ENCODE measurements at regions not wholly inside any gene's neighbourhood (a gene's known extent, or its start where the extent isn't known, plus 50 kb on each side); places are given as distances from the start of the nearest gene placed in this dataset.

- Histone ChIP-seq H3K4me3 (ENCODE audit: low read depth, low read length, poor library complexity, severe bottlenecking) (no peak overlapping the region), H3K79me2 (ENCODE audit: insufficient read depth, low read depth, low read length) (no peaks in the 10 kb centered on the region), H3K36me3 (ENCODE audit: insufficient read depth, low read length) (no peaks in the 10 kb centered on the region), H3K9me3 (ENCODE audit: low read length) (no peaks in the 10 kb centered on the region), H3K9me2 (ENCODE audit: insufficient read depth, low read length) (no peaks in the 10 kb centered on the region), H4K20me1 (ENCODE audit: insufficient read depth, low read length) (no peaks in the 10 kb centered on the region), H3K4me2 (ENCODE audit: low read length) (no peak overlapping the region), H3K27ac (ENCODE audit: low read depth, low read length, poor library complexity, severe bottlenecking) (no peak overlapping the region), H3K4me1 (ENCODE audit: insufficient read depth, low read length, poor library complexity, severe bottlenecking) (no peaks in the 10 kb centered on the region), H2AFZ (ENCODE audit: low read length) (no peak overlapping the region)
- BruUV-seq (replicated peaks), result no TSS peak
- DNase-seq (ENCODE audit: low spot score), result no peak
- ChIA-PET CTCF (ENCODE audit: unreplicated experiment) (no interaction called here), POLR2A (interaction anchor here (1.0 kb wide), 1 partner anchor 10 kb away, joined by 3 read pairs; no protein-coding TSS in a partner anchor)
- intact Hi-C loops (cut with micrococcal nuclease; ENCODE audit: unreplicated experiment), result no loop called here
- no peak for TF ChIP-seq CTCF (conservative IDR thresholded peaks at IDR 0.05; ENCODE audit: low read length)
- TF ChIP-seq EZH2phosphoT487 (IDR thresholded peaks at IDR 0.05; ENCODE audit: borderline replicate concordance, low read depth, low read length), result no peak
Measured at GRCh38 chr4:64960516-64960915, 551.3 kb upstream of the TECRL start.

DNA sequence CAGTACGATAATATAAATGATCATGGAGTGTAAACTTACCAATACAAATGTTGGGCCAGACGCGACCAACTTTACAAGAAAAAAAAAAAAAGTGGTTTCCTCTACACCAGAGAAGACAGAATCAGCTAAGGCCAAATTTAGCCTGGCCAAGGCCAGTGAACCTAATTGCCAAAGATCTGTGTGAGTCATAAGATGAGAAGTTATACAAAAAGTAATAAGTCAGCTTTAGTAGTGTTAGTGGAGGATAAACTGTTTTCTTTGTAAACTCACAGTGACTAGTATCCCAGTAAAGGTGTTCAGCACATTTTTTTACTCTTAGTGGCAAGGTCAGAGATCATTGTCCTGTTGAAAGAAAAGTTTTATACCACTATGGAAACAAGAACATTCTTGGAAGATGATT is 531.4 kb upstream of the TECRL start:
- Histone ChIP-seq H3K4me2 (ENCODE audit: low read length) (no peak overlapping the region), H4K20me1 (ENCODE audit: insufficient read depth, low read length) (no peaks in the 10 kb centered on the region), H3K27ac (ENCODE audit: low read depth, low read length, poor library complexity, severe bottlenecking) (no peak overlapping the region), H3K79me2 (ENCODE audit: insufficient read depth, low read depth, low read length) (no peaks in the 10 kb centered on the region), H3K9me2 (ENCODE audit: insufficient read depth, low read length) (no peaks in the 10 kb centered on the region), H3K4me3 (ENCODE audit: low read depth, low read length, poor library complexity, severe bottlenecking) (no peak overlapping the region), H3K4me1 (ENCODE audit: insufficient read depth, low read length, poor library complexity, severe bottlenecking) (no peaks in the 10 kb centered on the region), H3K9me3 (ENCODE audit: low read length) (no peaks in the 10 kb centered on the region), H2AFZ (ENCODE audit: low read length) (no peak overlapping the region), H3K36me3 (ENCODE audit: insufficient read depth, low read length) (no peaks in the 10 kb centered on the region)
- TF ChIP-seq CTCF (conservative IDR thresholded peaks at IDR 0.05; ENCODE audit: low read length), result no peak
- no peak for TF ChIP-seq EZH2phosphoT487 (IDR thresholded peaks at IDR 0.05; ENCODE audit: borderline replicate concordance, low read depth, low read length)
- BruUV-seq (replicated peaks), result no TSS peak
- POLR2A ChIA-PET, result interaction anchor here (0.7 kb wide), 1 partner anchor 102 kb away, joined by 3 read pairs; no protein-coding TSS in a partner anchor
- intact Hi-C loops (cut with micrococcal nuclease; ENCODE audit: unreplicated experiment), result no loop called here
- DNase-seq (ENCODE audit: low spot score), result no peak
- CTCF ChIA-PET (ENCODE audit: unreplicated experiment), result no interaction called here

GRCh38 chr4:64935469-64936001 is 526.3 kb upstream of the TECRL start:
- no peak overlapping the region for H2AFZ ChIP-seq (ENCODE audit: low read length)
- no peaks in the 10 kb centered on the region for H3K4me1 ChIP-seq (ENCODE audit: insufficient read depth, low read length, poor library complexity, severe bottlenecking)
- no peaks in the 10 kb centered on the region for H3K9me2 ChIP-seq (ENCODE audit: insufficient read depth, low read length)
- intact Hi-C loops (cut with micrococcal nuclease; ENCODE audit: unreplicated experiment), result no loop called here
- POLR2A ChIA-PET, result no interaction called here
- DNase-seq (ENCODE audit: low spot score), result no peak
- no peaks in the 10 kb centered on the region for H3K36me3 ChIP-seq (ENCODE audit: insufficient read depth, low read length)
- no TSS peak for BruUV-seq (replicated peaks)
- no peak overlapping the region for H3K4me3 ChIP-seq (ENCODE audit: low read depth, low read length, poor library complexity, severe bottlenecking)
- no peaks in the 10 kb centered on the region for H4K20me1 ChIP-seq (ENCODE audit: insufficient read depth, low read length)
- no peak overlapping the region for H3K4me2 ChIP-seq (ENCODE audit: low read length)
- no peak overlapping the region for H3K27ac ChIP-seq (ENCODE audit: low read depth, low read length, poor library complexity, severe bottlenecking)
- CTCF ChIA-PET (ENCODE audit: unreplicated experiment), result no interaction called here
- no peaks in the 10 kb centered on the region for H3K79me2 ChIP-seq (ENCODE audit: insufficient read depth, low read depth, low read length)
- no peaks in the 10 kb centered on the region for H3K9me3 ChIP-seq (ENCODE audit: low read length)
- TF ChIP-seq EZH2phosphoT487 (IDR thresholded peaks at IDR 0.05; ENCODE audit: borderline replicate concordance, low read depth, low read length), result no peak
- TF ChIP-seq CTCF (conservative IDR thresholded peaks at IDR 0.05; ENCODE audit: low read length), result no peak

Data from OCI-LY7 (cell line).